Esophagus squamous epithelium (tissue), 5 donors: ENCODE measurements at regions not wholly inside any gene's neighbourhood (a gene's known extent, or its start where the extent isn't known, plus 50 kb on each side); places are given as distances from the start of the nearest gene placed in this dataset.

Source experiments
- DNase-seq: peaks from one replicate; lab custom pipeline; 2025; lab: John Stamatoyannopoulos, UW
- H3K27ac ChIP-seq, 4 donors: fragments of 200-600 bp; sonication (generic); one replicate each; pipeline ENCODE4 v1.5.1; 2016 to 2019; ENCODE audit warnings: mild to moderate bottlenecking in 1 of 4
- H3K27me3 ChIP-seq, 4 donors: fragments of 200-600 bp; sonication (generic); 1 replicate in 3 of 4; 2 replicates in 1 of 4; pipeline versions ENCODE4 v1.5.1 to v1.6.0; 2017 to 2021; ENCODE audit warnings: antibody characterized with exemption in 1 of 4
- H3K36me3 ChIP-seq, 3 donors: fragments of 200-600 bp; sonication (generic); one replicate each; pipeline ENCODE4 v1.5.1; 2016 to 2019
- H3K4me1 ChIP-seq, 3 donors: fragments of 200-600 bp; sonication (generic); one replicate each; pipeline ENCODE4 v1.5.1; 2017 to 2019
- H3K4me3 ChIP-seq, 4 donors: fragments of 200-600 bp; sonication (generic); 1 replicate in 3 of 4; 2 replicates in 1 of 4; pipeline ENCODE4 v1.5.1; 2016 to 2019; ENCODE audit warnings: mild to moderate bottlenecking in 2 of 4, moderate library complexity in 1 of 4
- H3K9me3 ChIP-seq, 3 donors: fragments of 200-600 bp; sonication (generic); one replicate each; pipeline ENCODE4 v1.5.1; 2016 to 2019
- POLR2A ChIP-seq, 4 donors: fragments of 450-650 bp; IDR thresholded peaks; one replicate each; pipeline ENCODE4 v1.6.1; 2017; ENCODE audit warnings: antibody characterized with exemption in 4 of 4, mild to moderate bottlenecking in 4 of 4, moderate library complexity in 3 of 4
- WGBS, 2 donors: methylation state at CpG; one replicate each; pipeline ENCODE4 v1.1.5; 2018; 5-methylcytosine and 5-hydroxymethylcytosine counted together
- intact Hi-C: fragments of 100-400 bp; cut with DNase I; formaldehyde crosslinking; loops from one replicate; pipeline ENCODE4 v1.15.0; 2022
- TF ChIP-seq, protein P1 (sequence below), 6 experiments: fragments of 450-650 bp in 4 of 6; fragments of 200-600 bp in 2 of 6; sonication (generic) in 2 of 6; IDR thresholded peaks; one replicate each; pipeline ENCODE4 v1.5.1; 2016 to 2019; ENCODE audit warnings: antibody characterized with exemption in 6 of 6, mild to moderate bottlenecking in 4 of 6, moderate library complexity in 4 of 6
- donor health status: DM: yes; HTN: yes; CAD: no.

DNA sequence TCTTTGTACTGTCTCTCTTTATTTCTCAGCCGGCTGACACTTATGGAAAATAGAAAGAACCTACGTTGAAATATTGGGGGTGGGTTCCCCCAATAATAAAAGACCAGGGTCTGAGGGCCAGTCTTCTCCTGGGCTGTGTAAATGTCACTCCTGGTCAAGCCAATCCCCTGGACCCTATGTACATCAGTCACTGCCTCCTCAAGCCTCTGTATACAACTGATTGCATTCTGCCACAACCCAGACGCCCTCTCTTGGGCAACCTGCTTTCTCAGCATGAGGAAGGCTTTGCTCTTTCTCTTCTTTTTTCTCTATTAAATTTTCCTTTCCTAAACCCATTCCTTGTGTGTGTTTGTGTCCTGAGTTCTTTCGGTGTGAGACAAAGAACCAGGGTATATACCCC, 84.1 kb upstream of the SERBP1 start:
- Histone ChIP-seq H3K27me3 (no peaks in the 10 kb centered on the region), H3K4me1 (no peaks in the 10 kb centered on the region), H3K27ac (no peak overlapping the region), H3K4me3 (no peak overlapping the region), H3K9me3 (peaks cover 0 to 7% (median 4%) of the 10 kb centered on the region in 3 donors), H3K36me3 (no peaks in the 10 kb centered on the region)
- DNase-seq: no peak
- TF ChIP-seq, protein P1, sequence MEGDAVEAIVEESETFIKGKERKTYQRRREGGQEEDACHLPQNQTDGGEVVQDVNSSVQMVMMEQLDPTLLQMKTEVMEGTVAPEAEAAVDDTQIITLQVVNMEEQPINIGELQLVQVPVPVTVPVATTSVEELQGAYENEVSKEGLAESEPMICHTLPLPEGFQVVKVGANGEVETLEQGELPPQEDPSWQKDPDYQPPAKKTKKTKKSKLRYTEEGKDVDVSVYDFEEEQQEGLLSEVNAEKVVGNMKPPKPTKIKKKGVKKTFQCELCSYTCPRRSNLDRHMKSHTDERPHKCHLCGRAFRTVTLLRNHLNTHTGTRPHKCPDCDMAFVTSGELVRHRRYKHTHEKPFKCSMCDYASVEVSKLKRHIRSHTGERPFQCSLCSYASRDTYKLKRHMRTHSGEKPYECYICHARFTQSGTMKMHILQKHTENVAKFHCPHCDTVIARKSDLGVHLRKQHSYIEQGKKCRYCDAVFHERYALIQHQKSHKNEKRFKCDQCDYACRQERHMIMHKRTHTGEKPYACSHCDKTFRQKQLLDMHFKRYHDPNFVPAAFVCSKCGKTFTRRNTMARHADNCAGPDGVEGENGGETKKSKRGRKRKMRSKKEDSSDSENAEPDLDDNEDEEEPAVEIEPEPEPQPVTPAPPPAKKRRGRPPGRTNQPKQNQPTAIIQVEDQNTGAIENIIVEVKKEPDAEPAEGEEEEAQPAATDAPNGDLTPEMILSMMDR (IDR thresholded peaks at IDR 0.05): no peak
- TF ChIP-seq POLR2A (IDR thresholded peaks at IDR 0.05): no peak
- 80 to 83% methylated on average over 4 of the region's 4 CpGs for WGBS, 2 donors
- intact Hi-C loops: no loop called here

DNA sequence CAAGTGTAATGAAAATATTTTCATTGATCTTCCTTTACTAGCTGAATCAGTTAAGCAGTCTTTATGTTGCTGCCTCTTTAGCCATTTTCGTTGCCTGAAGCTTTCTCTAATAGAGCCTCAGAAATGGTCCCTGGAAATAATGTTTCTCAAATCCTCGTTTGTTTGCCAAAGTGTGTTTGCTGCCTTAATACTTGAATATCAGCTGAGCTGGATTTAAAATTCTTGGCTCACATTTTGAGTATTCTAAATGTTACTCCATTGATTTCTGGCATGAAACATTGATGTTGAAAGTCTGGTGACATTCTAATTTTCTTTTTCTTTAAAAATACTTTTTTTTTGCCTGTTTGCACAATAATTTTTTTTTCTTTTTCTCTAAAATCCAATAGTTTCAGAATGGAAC, 84.6 kb upstream of the SERBP1 start:
- TF ChIP-seq POLR2A (IDR thresholded peaks at IDR 0.05): no peak
- TF ChIP-seq, protein P1 (IDR thresholded peaks at IDR 0.05): no peak
- Histone ChIP-seq H3K4me3 (no peak overlapping the region), H3K4me1 (no peaks in the 10 kb centered on the region), H3K9me3 (peaks cover 0 to 7% (median 4%) of the 10 kb centered on the region in 3 donors), H3K36me3 (no peaks in the 10 kb centered on the region), H3K27me3 (no peaks in the 10 kb centered on the region), H3K27ac (no peak overlapping the region)
- 36 to 45% methylated on average over 2 of the region's 2 CpGs for WGBS, 2 donors
- DNase-seq: no peak
- intact Hi-C loops: no loop called here

DNA sequence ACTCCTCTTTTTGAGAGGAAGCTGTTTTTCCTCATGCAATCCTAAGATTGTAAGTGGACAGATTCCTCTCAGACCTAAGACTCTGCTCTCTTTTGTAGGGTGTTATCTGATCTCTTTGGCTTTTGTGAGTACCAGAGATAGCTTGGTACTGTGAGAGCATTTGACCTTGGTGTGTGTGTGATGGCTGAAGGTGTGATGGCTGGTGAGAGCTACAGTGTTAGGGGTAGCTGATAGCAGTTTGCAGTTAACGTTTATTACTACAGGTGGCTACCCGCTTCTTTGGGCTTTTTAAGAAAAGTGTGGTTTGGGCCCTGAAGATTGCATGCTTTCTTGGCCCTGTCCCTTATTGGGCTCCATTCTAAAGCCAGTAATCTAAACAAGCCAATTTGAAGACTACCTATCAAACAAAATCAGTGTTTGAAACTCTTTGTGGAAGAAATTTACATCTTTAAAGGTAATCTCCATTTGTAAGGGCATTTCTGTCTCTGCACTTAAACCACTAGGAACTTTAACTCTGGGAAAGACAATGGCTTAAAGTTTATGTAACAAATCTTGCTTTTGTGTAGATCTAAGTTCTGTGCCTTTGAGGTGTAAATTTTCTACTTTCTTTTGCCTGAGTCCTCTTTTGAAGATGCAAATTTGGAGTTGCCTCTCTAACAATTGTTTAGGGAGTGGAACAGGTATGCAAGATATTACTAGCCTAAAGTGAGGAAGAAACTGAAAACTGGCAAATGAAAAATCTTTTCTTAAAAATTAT, 85.3 kb upstream of the SERBP1 start:
- H3K4me3 ChIP-seq: no peak overlapping the region
- DNase-seq: no peak
- intact Hi-C loops: no loop called here
- H3K36me3 ChIP-seq: no peaks in the 10 kb centered on the region
- H3K27me3 ChIP-seq: no peaks in the 10 kb centered on the region
- H3K27ac ChIP-seq: no peak overlapping the region
- TF ChIP-seq, protein P1 (IDR thresholded peaks at IDR 0.05): no peak
- no peak for TF ChIP-seq POLR2A (IDR thresholded peaks at IDR 0.05)
- 71 to 91% methylated on average over 2 of the region's 2 CpGs for WGBS, 2 donors
- no peaks in the 10 kb centered on the region for H3K4me1 ChIP-seq
- H3K9me3 ChIP-seq: peaks cover 0 to 7% (median 4%) of the 10 kb centered on the region in 3 donors

DNA sequence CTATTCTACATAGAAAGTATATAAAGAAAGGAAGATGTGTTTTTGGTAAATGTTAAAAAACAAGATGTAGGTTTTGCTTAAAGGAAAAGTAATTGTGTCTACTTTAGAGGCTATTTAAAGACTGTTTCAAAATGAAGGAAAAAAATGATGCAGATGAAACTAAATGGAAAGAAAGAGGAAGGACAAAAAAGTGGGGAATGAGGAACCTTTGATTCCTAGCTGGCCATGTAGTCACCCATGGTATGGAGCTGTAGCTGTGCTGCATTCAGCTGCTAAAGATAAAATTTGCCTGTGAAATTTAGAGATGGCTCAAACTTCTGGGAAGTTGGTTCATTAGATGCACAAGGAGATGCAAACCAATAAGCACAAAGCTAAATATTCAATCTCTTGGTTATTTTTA, 86.8 kb upstream of the SERBP1 start:
- H3K27me3 ChIP-seq: no peaks in the 10 kb centered on the region
- TF ChIP-seq, protein P1 (IDR thresholded peaks at IDR 0.05): no peak
- TF ChIP-seq POLR2A (IDR thresholded peaks at IDR 0.05): no peak
- DNase-seq: no peak
- intact Hi-C loops: no loop called here
- H3K4me3 ChIP-seq: no peak overlapping the region
- no peak overlapping the region for H3K27ac ChIP-seq
- H3K9me3 ChIP-seq: peaks cover 0 to 7% (median 4%) of the 10 kb centered on the region in 3 donors
- H3K36me3 ChIP-seq: no peaks in the 10 kb centered on the region
- H3K4me1 ChIP-seq: peaks cover 0 to 6% (median 4%) of the 10 kb centered on the region in 3 donors

DNA sequence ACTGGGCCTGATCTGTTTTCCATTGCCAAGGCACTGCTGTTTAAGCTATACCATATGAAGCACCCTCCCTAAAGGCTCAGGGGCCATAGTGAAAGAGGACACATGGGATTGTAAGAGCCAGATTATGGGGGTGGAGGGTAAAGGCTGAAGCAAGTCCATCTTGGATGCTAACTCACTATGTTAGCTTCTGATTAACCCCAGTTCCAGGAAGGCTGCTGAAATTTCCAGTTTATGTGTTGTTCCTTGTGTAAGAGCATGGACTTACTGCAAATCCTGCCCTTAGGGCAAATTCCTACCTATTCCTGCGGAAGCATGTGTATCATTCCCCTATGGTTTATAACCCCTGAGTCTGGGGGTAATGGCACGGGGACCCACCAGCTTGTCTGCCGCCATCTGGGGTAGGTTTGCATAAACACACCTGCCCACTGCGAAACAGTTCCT, 91.8 kb upstream of the SERBP1 start:
- intact Hi-C loops: no loop called here
- H3K27ac ChIP-seq: no peak overlapping the region
- no peaks in the 10 kb centered on the region for H3K27me3 ChIP-seq
- 66 to 77% methylated on average over 4 of the region's 4 CpGs for WGBS, 2 donors
- no peaks in the 10 kb centered on the region for H3K36me3 ChIP-seq
- H3K9me3 ChIP-seq: no peaks in the 10 kb centered on the region
- H3K4me1 ChIP-seq: peaks cover 6 to 31% (median 9%) of the 10 kb centered on the region in 3 donors
- DNase-seq: no peak
- no peak overlapping the region for H3K4me3 ChIP-seq
- TF ChIP-seq, protein P1 (IDR thresholded peaks at IDR 0.05): no peak
- TF ChIP-seq POLR2A (IDR thresholded peaks at IDR 0.05): no peak
